Esophagus squamous epithelium (tissue), 4 donors: ENCODE measurements at regions not wholly inside any gene's neighbourhood (a gene's known extent, or its start where the extent isn't known, plus 50 kb on each side); places are given as distances from the start of the nearest gene placed in this dataset.

Experiments used
- CTCF ChIP-seq, 6 experiments: fragments of 450-650 bp in 4 of 6; fragments of 200-600 bp in 2 of 6; sonication (generic) in 2 of 6; IDR thresholded peaks; one replicate each; pipeline ENCODE4 v1.5.1; 2016 to 2019; ENCODE audit warnings: antibody characterized with exemption in 6 of 6, mild to moderate bottlenecking in 4 of 6, moderate library complexity in 4 of 6
- POLR2A ChIP-seq, 4 donors: fragments of 450-650 bp; IDR thresholded peaks; one replicate each; pipeline ENCODE4 v1.6.1; 2017; ENCODE audit warnings: antibody characterized with exemption in 4 of 4, mild to moderate bottlenecking in 4 of 4, moderate library complexity in 3 of 4

GRCh38 chr2:4427083-4427482 lies 723.7 kb downstream of the DCDC2C start:
- TF ChIP-seq POLR2A (IDR thresholded peaks at IDR 0.05) (no peak), CTCF (IDR thresholded peaks at IDR 0.05) (no peak)
